Astrocyte (in vitro differentiated cells and primary cell): ENCODE measurements at regions not wholly inside any gene's neighbourhood (a gene's known extent, or its start where the extent isn't known, plus 50 kb on each side); places are given as distances from the start of the nearest gene placed in this dataset.

Experiments
- CTCF ChIP-seq: IDR thresholded peaks from 2 replicates; pipeline ENCODE4 v1.5.1; 2011; ENCODE audit warnings: low read depth, mild to moderate bottlenecking, inconsistent platforms, low read length, moderate library complexity; ENCODE audit not compliant: insufficient read depth
- EZH2 ChIP-seq: IDR thresholded peaks from 2 replicates; pipeline ENCODE4 v1.6.1; 2012; ENCODE audit warnings: mild to moderate bottlenecking, low read length, inconsistent platforms; ENCODE audit not compliant: insufficient read depth

- no peak for TF ChIP-seq CTCF
- no peak for TF ChIP-seq EZH2
These were observed 1067.0 kb upstream of the FANCL start for GRCh38 chr2:59308108-59308507.
